ENCODE measurements at regions not wholly inside any gene's neighbourhood (a gene's known extent, or its start where the extent isn't known, plus 50 kb on each side); places are given as distances from the start of the nearest gene placed in this dataset.

- TF ChIP-seq CTCF (IDR thresholded peaks at IDR 0.05; ENCODE audit: low read depth, low read length, missing input control) (no peak), TAF1 (conservative IDR thresholded peaks at IDR 0.05) (no peak), EGR1 (IDR thresholded peaks at IDR 0.05; ENCODE audit: low read depth in 2 of 2) (no peak)
Observed at GRCh38 chr6:40164345-40164755, 230.1 kb upstream of the MOCS1 start.
